Liver (tissue), 2 donors: ENCODE measurements at regions not wholly inside any gene's neighbourhood (a gene's known extent, or its start where the extent isn't known, plus 50 kb on each side); places are given as distances from the start of the nearest gene placed in this dataset.
"Not testable (repeated sequence)": the region's sequence is repeated elsewhere in the genome, so short reads cannot be mapped to it uniquely, and the experiment has no call there.

Experiments
- FOXA2 ChIP-seq: IDR thresholded peaks from 2 replicates; pipeline ENCODE4 v1.6.1; 2016; ENCODE audit warnings: antibody characterized with exemption
- TF ChIP-seq, protein P1 (sequence below): fragments of 150-350 bp; IDR thresholded peaks from 2 replicates; pipeline ENCODE4 v1.5.1; 2017; ENCODE audit warnings: improper control_type of control experiment, low read depth, low read length; ENCODE audit not compliant: missing input control
- donor health status: healthy.

DNA sequence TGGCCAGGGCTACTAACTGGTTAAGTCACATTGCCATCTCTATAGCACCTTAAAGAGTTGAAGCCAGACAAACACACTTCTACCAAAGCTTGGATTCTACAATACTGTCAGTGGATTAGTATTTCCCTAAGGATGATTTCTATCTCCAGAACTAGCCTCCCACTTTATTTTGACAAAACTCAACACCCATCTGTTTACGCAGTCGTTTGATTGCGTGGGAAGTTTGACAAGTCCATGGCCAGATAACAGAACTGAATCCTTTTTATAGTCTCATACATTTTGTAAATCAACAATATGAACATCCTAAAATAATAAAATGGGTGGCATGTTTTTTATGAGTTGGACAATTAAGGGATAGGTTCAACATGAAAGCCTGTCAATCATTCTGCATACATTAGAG is 212.7 kb downstream of the ALG10B start:
- not testable (repeated sequence) for TF ChIP-seq FOXA2
- TF ChIP-seq, protein P1, sequence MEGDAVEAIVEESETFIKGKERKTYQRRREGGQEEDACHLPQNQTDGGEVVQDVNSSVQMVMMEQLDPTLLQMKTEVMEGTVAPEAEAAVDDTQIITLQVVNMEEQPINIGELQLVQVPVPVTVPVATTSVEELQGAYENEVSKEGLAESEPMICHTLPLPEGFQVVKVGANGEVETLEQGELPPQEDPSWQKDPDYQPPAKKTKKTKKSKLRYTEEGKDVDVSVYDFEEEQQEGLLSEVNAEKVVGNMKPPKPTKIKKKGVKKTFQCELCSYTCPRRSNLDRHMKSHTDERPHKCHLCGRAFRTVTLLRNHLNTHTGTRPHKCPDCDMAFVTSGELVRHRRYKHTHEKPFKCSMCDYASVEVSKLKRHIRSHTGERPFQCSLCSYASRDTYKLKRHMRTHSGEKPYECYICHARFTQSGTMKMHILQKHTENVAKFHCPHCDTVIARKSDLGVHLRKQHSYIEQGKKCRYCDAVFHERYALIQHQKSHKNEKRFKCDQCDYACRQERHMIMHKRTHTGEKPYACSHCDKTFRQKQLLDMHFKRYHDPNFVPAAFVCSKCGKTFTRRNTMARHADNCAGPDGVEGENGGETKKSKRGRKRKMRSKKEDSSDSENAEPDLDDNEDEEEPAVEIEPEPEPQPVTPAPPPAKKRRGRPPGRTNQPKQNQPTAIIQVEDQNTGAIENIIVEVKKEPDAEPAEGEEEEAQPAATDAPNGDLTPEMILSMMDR: not testable (repeated sequence)
